Colonic mucosa (tissue), 4 donors: ENCODE measurements at regions not wholly inside any gene's neighbourhood (a gene's known extent, or its start where the extent isn't known, plus 50 kb on each side); places are given as distances from the start of the nearest gene placed in this dataset.

Experiments
- DNase-seq: peaks from one replicate; pipeline ENCODE4 v3.0.0-alpha.2; 2020
- H3K27ac ChIP-seq: fragments of 200-600 bp; one replicate; pipeline ENCODE4 v1.8.0; 2021
- H3K27me3 ChIP-seq: fragments of 200-600 bp; one replicate; pipeline ENCODE4 v1.8.0; 2021
- H3K36me3 ChIP-seq: fragments of 200-600 bp; one replicate; pipeline ENCODE4 v1.8.0; 2021
- H3K4me1 ChIP-seq: fragments of 200-600 bp; one replicate; pipeline ENCODE4 v1.8.0; 2021; ENCODE audit warnings: mild to moderate bottlenecking
- H3K4me3 ChIP-seq: fragments of 200-600 bp; one replicate; pipeline ENCODE4 v1.8.0; 2021
- H3K9ac ChIP-seq, 2 donors: one replicate each; pipeline ENCODE4 v1.7.0; 2013; ENCODE audit warnings: control low read depth in 2 of 2, low read depth in 2 of 2, low read length in 2 of 2
- H3K9me3 ChIP-seq: fragments of 200-600 bp; one replicate; pipeline ENCODE4 v1.8.0; 2021
- intact Hi-C: fragments of 100-400 bp; cut with DNase I; formaldehyde crosslinking; loops from one replicate; pipeline ENCODE4 v1.14.1; 2022
- TF ChIP-seq, protein P1 (sequence below): fragments of 200-600 bp; IDR thresholded peaks from one replicate; pipeline ENCODE4 v1.8.0; 2022; ENCODE audit warnings: antibody characterized with exemption, mild to moderate bottlenecking
- donor health status: healthy.
- donor health status: DM: no; HTN: no; CAD: no.
- donor health status: DM: no; HTN: no; CAD: no.

DNA sequence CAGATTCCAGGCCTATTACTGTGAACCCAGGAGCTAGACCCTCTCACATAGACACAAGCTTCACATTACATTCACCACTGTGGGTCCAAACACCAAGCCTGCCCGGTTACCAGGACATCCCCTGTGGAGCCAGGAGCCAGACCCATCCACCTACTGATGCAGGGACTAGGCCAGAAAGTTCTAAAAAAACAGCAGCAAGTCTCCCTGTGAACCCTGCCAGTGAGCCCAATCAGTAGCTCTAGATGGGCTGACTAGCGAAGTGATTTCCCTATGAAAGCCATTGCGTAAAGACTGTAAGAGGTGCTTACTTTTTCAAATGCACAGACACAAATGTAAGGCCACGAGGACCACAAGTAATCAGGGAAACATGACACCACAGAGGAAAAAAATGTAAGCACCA, 352.3 kb downstream of the TMEM161B start:
- H3K4me1 ChIP-seq: no peaks in the 10 kb centered on the region
- no peak overlapping the region for H3K27ac ChIP-seq
- no peak overlapping the region for H3K4me3 ChIP-seq
- H3K9ac ChIP-seq: no peak overlapping the region
- no peak for DNase-seq
- intact Hi-C loops: no loop called here
- no peaks in the 10 kb centered on the region for H3K36me3 ChIP-seq
- TF ChIP-seq, protein P1, sequence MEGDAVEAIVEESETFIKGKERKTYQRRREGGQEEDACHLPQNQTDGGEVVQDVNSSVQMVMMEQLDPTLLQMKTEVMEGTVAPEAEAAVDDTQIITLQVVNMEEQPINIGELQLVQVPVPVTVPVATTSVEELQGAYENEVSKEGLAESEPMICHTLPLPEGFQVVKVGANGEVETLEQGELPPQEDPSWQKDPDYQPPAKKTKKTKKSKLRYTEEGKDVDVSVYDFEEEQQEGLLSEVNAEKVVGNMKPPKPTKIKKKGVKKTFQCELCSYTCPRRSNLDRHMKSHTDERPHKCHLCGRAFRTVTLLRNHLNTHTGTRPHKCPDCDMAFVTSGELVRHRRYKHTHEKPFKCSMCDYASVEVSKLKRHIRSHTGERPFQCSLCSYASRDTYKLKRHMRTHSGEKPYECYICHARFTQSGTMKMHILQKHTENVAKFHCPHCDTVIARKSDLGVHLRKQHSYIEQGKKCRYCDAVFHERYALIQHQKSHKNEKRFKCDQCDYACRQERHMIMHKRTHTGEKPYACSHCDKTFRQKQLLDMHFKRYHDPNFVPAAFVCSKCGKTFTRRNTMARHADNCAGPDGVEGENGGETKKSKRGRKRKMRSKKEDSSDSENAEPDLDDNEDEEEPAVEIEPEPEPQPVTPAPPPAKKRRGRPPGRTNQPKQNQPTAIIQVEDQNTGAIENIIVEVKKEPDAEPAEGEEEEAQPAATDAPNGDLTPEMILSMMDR: no peak
- no peaks in the 10 kb centered on the region for H3K9me3 ChIP-seq
- H3K27me3 ChIP-seq: no peaks in the 10 kb centered on the region

DNA sequence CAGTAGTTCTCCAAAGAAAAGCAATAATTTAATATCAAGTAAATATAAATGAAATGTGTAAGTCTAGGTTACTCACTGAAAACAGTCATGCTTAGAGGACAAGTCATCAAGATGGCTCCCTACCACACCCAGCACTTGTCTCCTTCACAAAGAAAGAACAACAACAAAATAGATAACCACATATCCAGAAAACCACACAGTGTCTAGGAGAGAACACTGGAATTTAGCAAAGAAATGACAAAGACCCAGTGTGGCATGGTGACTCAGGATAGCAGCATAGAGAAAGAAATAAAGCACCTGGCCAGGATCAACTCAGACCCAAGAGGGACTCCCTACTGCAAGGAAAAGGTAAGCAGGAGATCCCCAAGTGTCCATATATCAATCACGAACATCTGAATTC, 356.2 kb downstream of the TMEM161B start:
- Histone ChIP-seq H3K27me3 (no peaks in the 10 kb centered on the region), H3K36me3 (no peaks in the 10 kb centered on the region), H3K27ac (no peak overlapping the region), H3K4me1 (no peaks in the 10 kb centered on the region), H3K4me3 (no peak overlapping the region), H3K9ac (no peak overlapping the region), H3K9me3 (no peaks in the 10 kb centered on the region)
- no peak for DNase-seq
- TF ChIP-seq, protein P1: no peak
- intact Hi-C loops: no loop called here

DNA sequence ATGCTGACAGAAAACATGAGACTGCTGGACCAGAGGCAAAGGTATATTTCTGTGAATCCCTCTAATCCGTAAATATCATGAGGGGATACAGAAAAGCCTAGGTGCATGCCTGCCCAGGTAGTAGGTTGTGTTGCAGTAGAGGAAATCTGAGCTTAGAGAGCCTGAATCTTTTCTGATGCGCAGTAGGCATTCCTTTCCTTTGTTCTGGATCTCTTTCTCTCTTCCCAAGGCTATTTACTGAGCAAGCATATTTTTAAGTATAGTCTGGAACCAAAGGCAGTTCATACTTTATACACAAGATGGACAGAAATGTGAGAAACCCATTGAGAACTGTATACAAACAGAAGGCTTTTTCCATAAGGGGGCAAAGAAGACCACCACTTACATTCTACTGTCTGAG, 359.3 kb downstream of the TMEM161B start:
- intact Hi-C loops: no loop called here
- Histone ChIP-seq H3K27ac (no peak overlapping the region), H3K4me1 (no peaks in the 10 kb centered on the region), H3K36me3 (no peaks in the 10 kb centered on the region), H3K27me3 (no peaks in the 10 kb centered on the region), H3K9me3 (no peaks in the 10 kb centered on the region), H3K4me3 (no peak overlapping the region), H3K9ac (no peak overlapping the region)
- TF ChIP-seq, protein P1: no peak
- DNase-seq: no peak

DNA sequence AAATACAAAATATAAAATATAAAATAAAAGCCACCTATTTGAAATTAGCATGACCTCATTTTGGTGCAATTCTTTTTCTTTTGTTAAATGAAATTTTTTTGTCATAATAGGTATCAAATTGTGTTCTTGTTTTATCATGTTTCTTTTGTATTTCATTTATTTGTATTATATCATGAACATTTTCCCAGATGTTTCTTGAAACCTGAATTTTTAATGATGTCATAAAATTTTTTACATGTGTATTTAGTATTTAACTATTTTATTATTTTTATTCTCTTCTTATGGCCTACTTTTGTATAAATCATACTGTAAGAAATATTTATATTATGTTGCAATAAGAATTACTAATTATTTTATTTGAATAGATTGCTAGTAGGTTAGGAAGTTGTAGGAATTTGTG, 361.7 kb downstream of the TMEM161B start:
- no peaks in the 10 kb centered on the region for H3K9me3 ChIP-seq
- no peaks in the 10 kb centered on the region for H3K36me3 ChIP-seq
- TF ChIP-seq, protein P1: no peak

DNA sequence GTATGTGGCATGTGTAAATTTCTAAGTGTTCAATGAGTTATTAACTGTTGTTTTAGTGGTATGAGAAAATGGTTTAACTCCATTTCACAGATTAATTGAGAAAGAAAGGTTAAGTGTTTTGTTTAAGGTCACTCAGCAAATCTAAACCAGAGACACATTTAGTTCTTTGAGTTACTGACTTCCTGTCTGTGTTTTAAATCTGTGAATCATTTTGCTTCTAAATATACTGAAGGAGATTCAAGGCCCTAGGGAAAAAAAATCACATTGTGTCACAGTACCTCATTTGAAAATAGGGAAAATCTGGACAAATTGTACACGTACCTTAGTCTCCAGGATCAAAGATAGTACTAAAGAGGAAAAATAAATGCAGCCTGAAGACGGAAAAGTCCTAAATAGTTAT, 368.2 kb downstream of the TMEM161B start:
- no peaks in the 10 kb centered on the region for H3K27me3 ChIP-seq
- H3K9ac ChIP-seq: no peak overlapping the region
- intact Hi-C loops: no loop called here
- H3K27ac ChIP-seq: no peak overlapping the region
- H3K4me1 ChIP-seq: no peaks in the 10 kb centered on the region
- TF ChIP-seq, protein P1: no peak
- H3K36me3 ChIP-seq: no peaks in the 10 kb centered on the region
- H3K4me3 ChIP-seq: no peak overlapping the region
- H3K9me3 ChIP-seq: no peaks in the 10 kb centered on the region
- no peak for DNase-seq

More for the DNA sequence above, 361.7 kb downstream of the TMEM161B start:
- Histone ChIP-seq H3K9ac (no peak overlapping the region), H3K4me1 (no peaks in the 10 kb centered on the region), H3K27me3 (no peaks in the 10 kb centered on the region), H3K27ac (no peak overlapping the region), H3K4me3 (no peak overlapping the region)
- intact Hi-C loops: no loop called here
- no peak for DNase-seq

DNA sequence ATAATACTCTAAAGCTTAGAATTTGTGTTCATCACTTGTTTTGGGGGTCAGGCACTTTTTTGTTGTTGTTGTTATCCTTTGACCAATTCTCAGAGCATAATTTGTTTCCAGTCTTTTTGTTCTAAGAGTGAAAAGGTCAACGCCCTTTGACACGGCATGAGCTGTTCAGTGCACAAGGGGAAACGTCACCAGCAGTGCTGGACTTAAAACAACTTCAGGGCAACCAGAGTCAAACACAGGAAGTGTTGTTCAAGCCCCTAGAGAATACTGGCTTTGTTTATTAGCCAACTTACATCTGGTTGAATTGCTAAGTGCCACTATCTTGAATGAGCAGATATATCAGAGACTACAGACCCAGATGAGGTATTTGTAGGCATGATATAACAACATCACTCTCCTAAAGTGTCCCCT, 368.9 kb downstream of the TMEM161B start:
- no peak overlapping the region for H3K27ac ChIP-seq
- no peaks in the 10 kb centered on the region for H3K4me1 ChIP-seq
- no peak overlapping the region for H3K9ac ChIP-seq
- TF ChIP-seq, protein P1: no peak
- H3K27me3 ChIP-seq: no peaks in the 10 kb centered on the region
- DNase-seq: no peak
- H3K36me3 ChIP-seq: no peaks in the 10 kb centered on the region
- H3K9me3 ChIP-seq: no peaks in the 10 kb centered on the region
- intact Hi-C loops: no loop called here
- no peak overlapping the region for H3K4me3 ChIP-seq
